ENCODE measurements at regions not wholly inside any gene's neighbourhood (a gene's known extent, or its start where the extent isn't known, plus 50 kb on each side); places are given as distances from the start of the nearest gene placed in this dataset.
"Not testable (repeated sequence)": the region's sequence is repeated elsewhere in the genome, so short reads cannot be mapped to it uniquely, and the experiment has no call there.

- no peak for DNase-seq (ENCODE audit: low spot score)
Measured at GRCh38 chr5:82425591-82425990, 147.4 kb upstream of the RPS23 start.

- DNase-seq (ENCODE audit: low spot score) = no peak
Measured at GRCh38 chr5:82424211-82424610, 146.1 kb upstream of the RPS23 start.

- no peak for DNase-seq (ENCODE audit: low spot score)
Measured at GRCh38 chr5:82422751-82423181, 144.6 kb upstream of the RPS23 start.

GRCh38 chr5:82422001-82422740 is 144.0 kb upstream of the RPS23 start:
- no peak for DNase-seq (ENCODE audit: low spot score)

GRCh38 chr5:82421119-82421518 is 143.0 kb upstream of the RPS23 start:
- no peak for DNase-seq (ENCODE audit: low spot score)

GRCh38 chr5:82420524-82420923 is 142.4 kb upstream of the RPS23 start:
- DNase-seq (ENCODE audit: low spot score) = not testable (repeated sequence)

- DNase-seq (ENCODE audit: low spot score) = no peak
Measured at GRCh38 chr5:82419559-82420332, 141.6 kb upstream of the RPS23 start.

- DNase-seq (ENCODE audit: low spot score) = no peak
Measured at GRCh38 chr5:82418608-82418950, 140.4 kb upstream of the RPS23 start.

- no peak for DNase-seq (ENCODE audit: low spot score)
Measured at GRCh38 chr5:82417776-82418607, 139.8 kb upstream of the RPS23 start.

- DNase-seq (ENCODE audit: low spot score) = no peak
Measured at GRCh38 chr5:82416512-82416911, 138.4 kb upstream of the RPS23 start.

GRCh38 chr5:82414041-82414388 is 135.9 kb upstream of the RPS23 start:
- DNase-seq (ENCODE audit: low spot score) = no peak

GRCh38 chr5:82413302-82414040 is 135.3 kb upstream of the RPS23 start:
- DNase-seq (ENCODE audit: low spot score) = no peak

GRCh38 chr5:82408033-82408432 is 129.9 kb upstream of the RPS23 start:
- DNase-seq (ENCODE audit: low spot score) = no peak

- no peak for DNase-seq (ENCODE audit: low spot score)
Measured at GRCh38 chr5:82406205-82406773, 128.1 kb upstream of the RPS23 start.

- DNase-seq (ENCODE audit: low spot score) = no peak
Measured at GRCh38 chr5:82405618-82406204, 127.6 kb upstream of the RPS23 start.

GRCh38 chr5:82405161-82405560 is 127.0 kb upstream of the RPS23 start:
- no peak for DNase-seq (ENCODE audit: low spot score)

GRCh38 chr5:82404382-82404945 is 126.3 kb upstream of the RPS23 start:
- no peak for DNase-seq (ENCODE audit: low spot score)

GRCh38 chr5:82403724-82404123 is 125.6 kb upstream of the RPS23 start:
- no peak for DNase-seq (ENCODE audit: low spot score)

GRCh38 chr5:82403026-82403425 is 124.9 kb upstream of the RPS23 start:
- DNase-seq (ENCODE audit: low spot score) = no peak

- DNase-seq (ENCODE audit: low spot score) = no peak
Measured at GRCh38 chr5:82399111-82399510, 121.0 kb upstream of the RPS23 start.

- DNase-seq (ENCODE audit: low spot score) = no peak
Measured at GRCh38 chr5:82397741-82398320, 119.7 kb upstream of the RPS23 start.
